ENCODE measurements at regions not wholly inside any gene's neighbourhood (a gene's known extent, or its start where the extent isn't known, plus 50 kb on each side); places are given as distances from the start of the nearest gene placed in this dataset.
"Not testable (repeated sequence)": the region's sequence is repeated elsewhere in the genome, so short reads cannot be mapped to it uniquely, and the experiment has no call there.

DNA sequence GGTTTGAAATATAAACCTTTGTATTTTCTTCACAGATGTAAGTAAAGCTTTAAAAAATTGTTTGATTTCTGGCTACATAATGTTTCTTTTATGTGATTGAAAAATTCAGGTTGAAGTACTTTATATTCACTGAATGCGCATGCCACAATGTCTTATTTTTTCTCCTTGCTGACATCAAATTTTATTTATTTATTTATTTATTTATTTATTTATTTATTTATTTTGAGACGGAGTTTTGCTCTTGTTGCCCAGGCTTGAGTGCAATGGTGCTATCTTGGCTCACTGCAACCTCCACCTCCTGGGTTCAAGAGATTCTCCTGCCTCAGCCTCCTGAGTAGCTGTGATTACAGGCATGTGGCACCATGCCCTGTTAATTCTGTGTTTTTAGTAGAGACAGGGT is 2296.5 kb upstream of the PCDH20 start:
- not testable (repeated sequence) for DNase-seq

- no peak for DNase-seq
These were observed 2291.1 kb upstream of the PCDH20 start for GRCh38 chr13:63706751-63707150.

- DNase-seq = no peak
These were observed 2288.9 kb upstream of the PCDH20 start for GRCh38 chr13:63704521-63704920.

GRCh38 chr13:63700350-63700749 is 2284.7 kb upstream of the PCDH20 start:
- no peak for DNase-seq

GRCh38 chr13:63699948-63700347 is 2284.3 kb upstream of the PCDH20 start:
- no peak for DNase-seq

- no peak for DNase-seq
These were observed 2280.4 kb upstream of the PCDH20 start for GRCh38 chr13:63696055-63696454.

DNA sequence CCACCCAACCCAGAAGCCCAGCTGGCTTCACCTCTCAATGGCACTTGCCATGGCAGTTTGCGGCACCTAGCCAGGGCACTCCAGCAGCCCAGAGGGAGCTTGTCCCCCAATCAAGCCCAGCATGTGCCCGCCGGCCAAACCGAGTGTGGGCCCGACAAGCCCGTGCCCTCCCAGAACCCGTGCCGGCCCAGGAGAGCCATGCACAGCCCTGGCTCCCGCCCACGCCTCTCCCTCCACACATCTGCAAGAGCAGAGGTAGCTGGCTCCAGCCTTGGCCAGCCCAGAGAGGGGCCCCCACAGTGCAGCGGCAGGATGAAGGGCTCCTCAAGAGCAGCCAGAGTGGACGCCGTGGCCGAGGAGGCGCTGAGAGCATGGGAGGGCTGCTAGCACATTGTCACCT is 2278.0 kb upstream of the PCDH20 start:
- DNase-seq = no peak

GRCh38 chr13:63691474-63691873 is 2275.8 kb upstream of the PCDH20 start:
- no peak for DNase-seq

GRCh38 chr13:63690672-63691071 is 2275.0 kb upstream of the PCDH20 start:
- DNase-seq = no peak

GRCh38 chr13:63684822-63685221 is 2269.2 kb upstream of the PCDH20 start:
- DNase-seq = no peak

DNA sequence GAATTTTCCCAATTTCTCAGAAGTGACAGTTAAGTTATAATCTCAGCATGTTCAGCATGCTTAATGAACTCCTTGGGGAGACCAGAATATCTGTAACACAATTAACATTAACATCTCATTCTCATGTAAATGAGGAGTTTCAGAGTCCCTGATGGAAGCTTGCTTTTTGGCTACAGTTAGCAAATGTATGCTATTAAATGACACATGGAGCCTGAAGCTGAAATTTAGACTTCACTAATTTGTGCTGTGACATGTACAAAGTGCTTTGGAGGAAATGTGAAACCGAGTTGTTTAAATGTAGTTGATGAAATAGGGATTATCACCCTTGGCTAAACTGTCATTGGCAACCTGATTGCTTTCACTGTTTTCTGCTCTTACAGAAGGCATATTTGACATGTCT is 2265.1 kb upstream of the PCDH20 start:
- no peak for DNase-seq

DNA sequence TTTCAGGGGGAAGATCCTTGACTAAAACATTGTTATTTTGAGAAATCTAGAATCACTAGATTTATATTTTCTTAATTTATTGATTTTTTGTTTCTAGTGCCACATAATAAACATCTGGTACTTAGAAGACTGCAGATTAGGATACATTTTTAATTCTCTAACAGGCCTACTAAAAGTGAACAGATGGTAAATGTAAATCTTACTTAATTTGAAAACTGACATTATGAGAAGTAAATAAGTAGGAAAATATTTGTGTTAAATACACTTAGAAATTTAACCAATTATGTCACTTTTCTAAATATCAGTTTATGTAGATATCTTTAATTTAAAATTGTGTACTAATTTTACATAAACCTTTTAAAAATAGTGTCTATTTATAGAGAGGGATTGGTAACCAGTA is 2255.6 kb upstream of the PCDH20 start:
- DNase-seq = no peak

DNA sequence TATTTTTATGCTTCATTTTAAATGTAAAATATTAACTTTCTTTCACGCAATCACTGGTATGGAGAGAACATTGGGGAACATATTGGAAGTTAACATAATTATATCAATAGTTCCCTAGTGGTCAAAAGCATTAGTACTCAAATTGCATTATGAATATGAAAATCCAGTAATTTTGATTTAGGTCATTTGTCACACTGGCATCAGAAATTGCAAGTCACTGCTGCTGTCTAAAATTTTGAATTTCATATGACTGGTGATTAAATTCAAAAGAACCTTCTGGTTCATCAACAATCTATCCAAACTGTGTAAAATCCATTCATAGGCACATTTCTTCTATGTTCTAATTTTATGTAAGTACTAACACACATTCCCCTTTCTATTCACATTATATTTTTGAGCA is 2235.7 kb upstream of the PCDH20 start:
- no peak for DNase-seq

- DNase-seq = no peak
These were observed 2227.9 kb upstream of the PCDH20 start for GRCh38 chr13:63643543-63643942.

DNA sequence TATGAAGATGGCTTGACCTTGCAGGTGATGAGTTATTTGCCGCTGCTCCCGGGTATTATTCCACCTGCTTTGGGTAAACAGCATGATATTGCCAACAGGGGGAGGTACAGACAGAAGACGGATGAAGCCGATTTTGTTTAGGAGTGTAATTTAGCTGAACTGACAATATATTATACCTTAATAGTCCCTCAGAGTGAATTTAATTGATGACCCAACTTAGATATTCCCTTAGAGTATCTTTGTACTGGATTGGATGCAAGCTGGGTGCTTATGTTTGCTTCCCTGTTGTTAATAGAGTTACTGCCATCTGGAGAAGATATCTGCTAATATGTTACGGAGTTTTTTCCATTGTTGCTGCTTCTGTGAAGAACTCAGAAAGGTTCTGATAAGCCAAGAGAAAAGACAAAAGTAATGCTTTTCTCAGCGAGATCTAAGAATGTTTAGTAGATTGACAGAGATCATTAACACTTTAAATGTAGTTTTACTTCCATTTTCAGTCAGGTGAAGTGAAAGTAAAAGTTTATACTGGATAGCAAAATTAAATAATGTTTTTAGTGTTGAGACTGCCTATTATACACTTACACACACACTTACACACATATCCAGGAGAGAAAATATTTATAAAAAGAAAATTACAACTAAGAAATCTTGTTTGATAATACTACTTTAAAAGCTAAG is 2220.8 kb upstream of the PCDH20 start:
- DNase-seq = no peak

GRCh38 chr13:63632321-63632720 is 2216.7 kb upstream of the PCDH20 start:
- DNase-seq = no peak

GRCh38 chr13:63631006-63631405 is 2215.4 kb upstream of the PCDH20 start:
- DNase-seq = no peak

DNA sequence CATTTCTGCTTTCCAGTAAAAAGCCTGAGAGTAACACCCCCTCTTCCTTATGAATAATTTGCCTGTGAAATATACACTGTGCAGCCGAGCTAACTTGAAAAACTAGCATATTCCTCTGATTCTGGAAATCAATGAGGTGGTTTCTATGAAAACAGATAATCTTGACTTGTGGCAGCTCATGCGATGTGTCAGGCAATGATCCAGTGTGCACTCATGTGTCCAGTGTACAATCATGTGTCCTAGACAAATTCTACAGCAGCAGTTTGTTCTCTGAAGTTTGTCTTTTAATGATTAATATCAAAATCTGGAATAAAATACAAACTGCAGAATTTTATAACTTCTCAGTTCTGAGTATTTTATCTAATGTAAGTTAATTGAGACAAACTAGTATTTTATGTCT is 2213.9 kb upstream of the PCDH20 start:
- DNase-seq = no peak

DNA sequence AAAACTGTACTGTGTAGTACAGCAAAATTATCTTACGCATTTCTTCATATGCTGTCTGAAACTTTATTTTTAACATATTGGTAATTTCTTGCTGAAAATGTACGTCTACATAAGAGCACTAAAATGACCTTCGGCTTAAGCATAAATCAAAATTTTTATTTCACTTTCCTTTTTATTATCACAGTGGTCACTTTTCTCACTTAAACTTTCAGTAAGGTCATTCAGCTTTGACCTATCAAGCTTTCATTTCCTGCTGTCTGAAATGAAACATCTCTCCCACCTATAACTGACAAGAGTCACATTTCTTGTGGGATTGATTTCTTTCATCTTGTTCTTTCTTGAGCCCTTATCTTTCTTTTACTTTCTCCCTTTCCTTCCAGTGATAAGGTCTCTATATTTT is 2212.7 kb upstream of the PCDH20 start:
- no peak for DNase-seq

DNA sequence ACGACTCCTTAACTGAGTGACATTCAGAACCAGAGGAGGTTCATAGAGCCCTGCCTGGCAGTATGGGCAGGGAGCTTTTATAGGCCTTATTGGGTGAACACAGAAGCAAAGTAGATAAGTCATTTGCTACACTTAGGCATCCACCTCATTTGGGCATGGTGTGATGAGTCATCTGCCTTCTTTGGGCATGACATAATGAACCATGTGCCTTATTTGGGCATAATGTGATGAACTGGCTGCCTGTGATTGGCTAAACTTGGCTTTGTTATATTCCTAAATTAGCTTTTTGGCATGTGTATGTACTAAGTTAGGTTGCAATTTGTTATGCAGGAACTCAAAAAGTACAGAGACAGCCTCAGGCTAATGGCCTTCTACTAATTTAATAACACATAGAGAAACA is 2210.2 kb upstream of the PCDH20 start:
- DNase-seq = no peak

GRCh38 chr13:63614874-63615612 is 2199.4 kb upstream of the PCDH20 start:
- DNase-seq = no peak

- DNase-seq = no peak
These were observed 2191.5 kb upstream of the PCDH20 start for GRCh38 chr13:63607153-63607552.

DNA sequence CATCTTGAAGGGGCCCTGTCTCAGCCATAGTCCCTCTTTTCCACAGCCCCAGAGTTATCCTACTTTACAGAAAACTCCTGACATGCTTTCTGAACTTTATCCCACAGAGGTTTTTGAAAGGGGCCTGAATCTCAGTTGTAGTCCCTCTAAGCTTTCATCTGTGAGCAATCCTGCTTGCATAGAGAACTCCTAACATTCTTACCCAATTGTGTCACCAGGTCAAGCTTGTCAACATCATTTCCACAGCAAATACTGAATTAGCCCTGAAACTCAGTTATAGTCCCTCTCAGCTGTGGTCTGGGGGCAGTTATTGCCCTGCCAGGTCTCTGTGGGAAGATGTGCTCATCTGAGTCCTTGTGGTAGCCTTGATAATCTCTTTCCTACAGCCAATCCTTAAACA is 2190.3 kb upstream of the PCDH20 start:
- DNase-seq = no peak

DNA sequence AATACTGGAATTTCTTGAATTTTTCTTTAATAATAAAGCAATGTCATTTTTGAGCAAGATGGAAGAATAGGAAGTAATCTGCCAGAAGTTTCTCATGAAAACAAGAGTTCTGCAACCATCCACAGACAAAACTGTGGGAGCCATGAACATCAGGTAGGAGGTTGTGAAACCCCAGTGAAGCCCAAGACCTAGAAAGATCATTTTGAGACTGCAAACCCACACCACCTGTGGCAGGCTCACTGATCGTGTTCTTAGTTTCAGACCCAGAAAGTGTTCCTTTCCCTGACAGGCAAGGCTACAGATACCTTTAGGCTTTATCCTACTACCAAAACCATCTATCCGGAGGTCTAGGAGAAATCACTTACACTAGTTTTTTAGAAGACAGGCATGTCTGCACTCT is 2189.8 kb upstream of the PCDH20 start:
- no peak for DNase-seq

- no peak for DNase-seq
These were observed 2180.2 kb upstream of the PCDH20 start for GRCh38 chr13:63595811-63596210.
